ENCODE measurements at regions not wholly inside any gene's neighbourhood (a gene's known extent, or its start where the extent isn't known, plus 50 kb on each side); places are given as distances from the start of the nearest gene placed in this dataset.

DNA sequence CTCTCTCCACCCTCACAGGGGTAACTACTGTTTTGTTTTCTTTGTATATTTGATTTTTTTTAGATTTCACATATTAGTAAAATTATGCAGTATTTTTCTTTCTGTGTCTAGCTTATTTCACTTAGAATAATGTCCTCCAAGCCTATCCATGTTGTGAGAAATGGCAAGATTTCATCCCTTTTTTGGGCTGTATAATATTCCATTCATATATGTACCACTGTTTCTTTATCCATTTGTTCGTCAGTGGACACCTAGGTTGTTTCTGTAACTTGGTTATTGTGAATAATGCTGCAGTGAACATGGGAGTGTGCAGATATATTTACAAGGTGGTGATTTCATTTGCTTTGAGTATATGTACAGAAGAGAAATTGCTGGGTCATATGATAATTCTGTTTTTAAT lies 144.0 kb upstream of the CHD1 start:
- DNase-seq, result no peak
- Histone ChIP-seq H3K36me3 (no peaks in the 10 kb centered on the region), H3K9me3 (ENCODE audit: severe bottlenecking) (no peaks in the 10 kb centered on the region), H3K27me3 (ENCODE audit: insufficient read depth, low read depth, severe bottlenecking) (no peaks in the 10 kb centered on the region), H3K4me3 (ENCODE audit: low read depth, low read length) (no peak overlapping the region), H3K27ac (no peak overlapping the region)
- TF ChIP-seq, protein P1, sequence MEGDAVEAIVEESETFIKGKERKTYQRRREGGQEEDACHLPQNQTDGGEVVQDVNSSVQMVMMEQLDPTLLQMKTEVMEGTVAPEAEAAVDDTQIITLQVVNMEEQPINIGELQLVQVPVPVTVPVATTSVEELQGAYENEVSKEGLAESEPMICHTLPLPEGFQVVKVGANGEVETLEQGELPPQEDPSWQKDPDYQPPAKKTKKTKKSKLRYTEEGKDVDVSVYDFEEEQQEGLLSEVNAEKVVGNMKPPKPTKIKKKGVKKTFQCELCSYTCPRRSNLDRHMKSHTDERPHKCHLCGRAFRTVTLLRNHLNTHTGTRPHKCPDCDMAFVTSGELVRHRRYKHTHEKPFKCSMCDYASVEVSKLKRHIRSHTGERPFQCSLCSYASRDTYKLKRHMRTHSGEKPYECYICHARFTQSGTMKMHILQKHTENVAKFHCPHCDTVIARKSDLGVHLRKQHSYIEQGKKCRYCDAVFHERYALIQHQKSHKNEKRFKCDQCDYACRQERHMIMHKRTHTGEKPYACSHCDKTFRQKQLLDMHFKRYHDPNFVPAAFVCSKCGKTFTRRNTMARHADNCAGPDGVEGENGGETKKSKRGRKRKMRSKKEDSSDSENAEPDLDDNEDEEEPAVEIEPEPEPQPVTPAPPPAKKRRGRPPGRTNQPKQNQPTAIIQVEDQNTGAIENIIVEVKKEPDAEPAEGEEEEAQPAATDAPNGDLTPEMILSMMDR (IDR thresholded peaks at IDR 0.05; ENCODE audit: low read depth, low read length), result no peak

DNA sequence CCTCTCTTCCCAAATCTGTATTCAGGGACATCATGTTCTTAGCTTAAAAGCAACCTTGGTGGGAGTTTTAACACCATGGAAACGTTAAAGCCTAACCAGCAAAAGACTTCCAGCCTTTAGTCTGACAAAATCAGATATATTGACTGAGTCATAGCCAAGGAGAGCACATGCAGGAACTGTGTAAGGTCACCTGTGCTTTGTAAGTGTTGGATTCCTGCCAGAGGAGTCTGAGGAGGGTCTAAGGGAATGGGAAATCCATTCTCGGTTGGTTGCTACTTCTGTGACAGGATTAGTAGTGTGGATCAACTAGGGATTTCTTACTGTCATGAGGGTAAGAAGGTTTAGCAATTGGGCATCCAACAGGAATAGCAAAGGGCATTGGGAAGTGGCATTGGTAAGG lies 142.0 kb upstream of the CHD1 start:
- Histone ChIP-seq H3K27me3 (ENCODE audit: insufficient read depth, low read depth, severe bottlenecking) (no peaks in the 10 kb centered on the region), H3K36me3 (no peaks in the 10 kb centered on the region), H3K9me3 (ENCODE audit: severe bottlenecking) (no peaks in the 10 kb centered on the region), H3K27ac (no peak overlapping the region; the same call in 1 of the 2 replicates), H3K4me3 (ENCODE audit: low read depth, low read length) (no peak overlapping the region)
- TF ChIP-seq, protein P1 (IDR thresholded peaks at IDR 0.05; ENCODE audit: low read depth, low read length), result no peak
- peak; percentile 55 for DNase-seq

GRCh38 chr5:99070362-99070761 lies 141.6 kb upstream of the CHD1 start:
- Histone ChIP-seq H3K4me3 (ENCODE audit: low read depth, low read length) (no peak overlapping the region), H3K27ac (no peak overlapping the region; the same call in 1 of the 2 replicates), H3K36me3 (no peaks in the 10 kb centered on the region), H3K9me3 (ENCODE audit: severe bottlenecking) (no peaks in the 10 kb centered on the region), H3K27me3 (ENCODE audit: insufficient read depth, low read depth, severe bottlenecking) (no peaks in the 10 kb centered on the region)
- TF ChIP-seq, protein P1 (IDR thresholded peaks at IDR 0.05; ENCODE audit: low read depth, low read length), result no peak
- DNase-seq, result no peak

DNA sequence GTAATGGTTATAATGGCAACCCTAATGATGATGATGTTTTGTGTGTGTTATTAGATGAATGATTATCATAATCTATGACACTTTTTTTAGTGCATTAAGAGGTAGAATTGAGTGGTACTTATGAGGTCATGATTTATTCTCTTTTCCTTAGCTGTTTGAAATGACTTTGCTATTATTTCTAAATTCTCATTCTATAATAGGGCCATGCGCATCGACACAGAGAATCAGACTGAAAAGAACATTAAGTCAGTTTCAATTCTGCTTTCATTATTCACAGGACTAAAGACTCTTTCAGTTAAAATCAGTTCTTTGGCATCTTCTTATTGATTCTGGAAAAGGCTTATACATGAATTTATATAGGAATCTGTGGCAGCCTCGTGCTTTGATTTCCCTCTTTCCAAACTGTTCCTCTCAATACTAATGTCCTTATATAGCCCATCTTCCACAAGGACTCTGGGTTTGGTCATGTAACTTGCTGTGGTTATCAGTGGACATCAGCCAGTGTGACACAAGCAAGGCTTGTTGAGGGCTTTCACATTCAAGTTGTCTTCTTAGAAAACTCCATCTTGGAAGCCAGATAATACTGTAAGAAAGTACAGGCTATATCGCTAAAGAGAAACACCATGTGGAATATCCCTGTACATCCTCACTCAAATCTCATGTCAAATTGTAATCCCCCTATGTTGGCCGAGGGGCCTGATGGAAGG lies 140.3 kb upstream of the CHD1 start:
- no peaks in the 10 kb centered on the region for H3K36me3 ChIP-seq
- no peak for DNase-seq
- no peak overlapping the region for H3K27ac ChIP-seq
- TF ChIP-seq, protein P1 (IDR thresholded peaks at IDR 0.05; ENCODE audit: low read depth, low read length), result no peak
- H3K9me3 ChIP-seq (ENCODE audit: severe bottlenecking), result no peaks in the 10 kb centered on the region
- H3K4me3 ChIP-seq (ENCODE audit: low read depth, low read length), result no peak overlapping the region
- no peaks in the 10 kb centered on the region for H3K27me3 ChIP-seq (ENCODE audit: insufficient read depth, low read depth, severe bottlenecking)

DNA sequence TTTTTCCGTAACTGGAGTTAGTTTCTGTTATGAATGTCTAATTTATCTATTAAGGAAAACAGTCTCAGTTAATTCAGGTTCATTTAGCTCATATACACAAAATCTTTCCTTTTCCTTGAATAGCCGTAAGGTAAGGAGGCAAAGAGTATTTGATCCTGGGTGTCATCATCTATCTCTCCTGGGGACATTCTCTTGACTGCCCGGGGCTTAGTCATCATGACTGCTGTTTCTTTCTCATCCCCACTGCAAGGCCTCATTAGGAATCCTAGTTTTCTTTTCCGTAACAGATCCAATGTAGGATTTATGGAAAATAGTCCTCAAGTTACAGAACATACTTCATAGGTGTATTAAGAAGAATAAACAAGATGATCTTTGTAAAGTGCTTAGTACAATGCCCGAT lies 134.9 kb upstream of the CHD1 start:
- no peak for DNase-seq

More for the DNA sequence above, 134.9 kb upstream of the CHD1 start:
- Histone ChIP-seq H3K27ac (no peak overlapping the region), H3K9me3 (ENCODE audit: severe bottlenecking) (no peaks in the 10 kb centered on the region), H3K27me3 (ENCODE audit: insufficient read depth, low read depth, severe bottlenecking) (no peaks in the 10 kb centered on the region), H3K36me3 (no peaks in the 10 kb centered on the region), H3K4me3 (ENCODE audit: low read depth, low read length) (no peak overlapping the region)
- TF ChIP-seq, protein P1 (IDR thresholded peaks at IDR 0.05; ENCODE audit: low read depth, low read length), result no peak

Measured in WERI-Rb-1 (cell line).